AG09309 (cell line): ENCODE measurements at regions not wholly inside any gene's neighbourhood (a gene's known extent, or its start where the extent isn't known, plus 50 kb on each side); places are given as distances from the start of the nearest gene placed in this dataset.

Experiments used
- DNase-seq: peaks from one replicate; pipeline ENCODE4 v3.0.0-alpha.2; 2010; ENCODE audit warnings: low read depth
- H3K4me3 ChIP-seq: 2 replicates; pipeline ENCODE4 v1.5.1; 2011; ENCODE audit warnings: mild to moderate bottlenecking, low read depth, low read length, moderate library complexity; ENCODE audit not compliant: control insufficient read depth
- CTCF ChIP-seq: IDR thresholded peaks from 2 replicates; pipeline ENCODE4 v1.5.1; 2011; ENCODE audit warnings: mild to moderate bottlenecking, low read depth, low read length, inconsistent platforms; ENCODE audit not compliant: insufficient read depth, control insufficient read depth; ENCODE audit errors: missing control alignments

- H3K4me3 ChIP-seq = no peak overlapping the region
- no peak for TF ChIP-seq CTCF
- no peak for DNase-seq
Observed at GRCh38 chr12:94815958-94816357, 165.6 kb upstream of the TMCC3 start.

- H3K4me3 ChIP-seq = no peak overlapping the region
- TF ChIP-seq CTCF = no peak
- no peak for DNase-seq
Observed at GRCh38 chr12:94815450-94815849, 165.1 kb upstream of the TMCC3 start.

- no peak for DNase-seq
- no peak for TF ChIP-seq CTCF
- H3K4me3 ChIP-seq = no peak overlapping the region
Observed at GRCh38 chr12:94813314-94813713, 163.0 kb upstream of the TMCC3 start.

- no peak overlapping the region for H3K4me3 ChIP-seq
- no peak for DNase-seq
- no peak for TF ChIP-seq CTCF
Observed at GRCh38 chr12:94812345-94812744, 162.0 kb upstream of the TMCC3 start.

- no peak for DNase-seq
Observed at GRCh38 chr12:94811611-94812010, 161.3 kb upstream of the TMCC3 start.

GRCh38 chr12:94807951-94808350 lies 157.6 kb upstream of the TMCC3 start:
- no peak for DNase-seq
- no peak for TF ChIP-seq CTCF
- no peak overlapping the region for H3K4me3 ChIP-seq

More at GRCh38 chr12:94811611-94812010, 161.3 kb upstream of the TMCC3 start:
- H3K4me3 ChIP-seq = no peak overlapping the region
- no peak for TF ChIP-seq CTCF

GRCh38 chr12:94806617-94807016 lies 156.3 kb upstream of the TMCC3 start:
- no peak for DNase-seq
- TF ChIP-seq CTCF = no peak
- no peak overlapping the region for H3K4me3 ChIP-seq
